B cell (primary cell): ENCODE measurements at regions not wholly inside any gene's neighbourhood (a gene's known extent, or its start where the extent isn't known, plus 50 kb on each side); places are given as distances from the start of the nearest gene placed in this dataset.

ENCODE experiments used
- EZH2 ChIP-seq: IDR thresholded peaks from 2 replicates; pipeline ENCODE4 v1.6.1; 2012; ENCODE audit warnings: borderline replicate concordance, low read depth, mild to moderate bottlenecking, moderate library complexity, low read length; ENCODE audit not compliant: insufficient read depth, poor library complexity, severe bottlenecking
- TF ChIP-seq, protein P1 (sequence below): fragments of 200-600 bp; IDR thresholded peaks from one replicate; pipeline ENCODE4 v1.8.0; 2022; ENCODE audit warnings: antibody characterized with exemption, mild to moderate bottlenecking

GRCh38 chr1:60745484-60745883 is 336.9 kb upstream of the NFIA start:
- TF ChIP-seq, protein P1, sequence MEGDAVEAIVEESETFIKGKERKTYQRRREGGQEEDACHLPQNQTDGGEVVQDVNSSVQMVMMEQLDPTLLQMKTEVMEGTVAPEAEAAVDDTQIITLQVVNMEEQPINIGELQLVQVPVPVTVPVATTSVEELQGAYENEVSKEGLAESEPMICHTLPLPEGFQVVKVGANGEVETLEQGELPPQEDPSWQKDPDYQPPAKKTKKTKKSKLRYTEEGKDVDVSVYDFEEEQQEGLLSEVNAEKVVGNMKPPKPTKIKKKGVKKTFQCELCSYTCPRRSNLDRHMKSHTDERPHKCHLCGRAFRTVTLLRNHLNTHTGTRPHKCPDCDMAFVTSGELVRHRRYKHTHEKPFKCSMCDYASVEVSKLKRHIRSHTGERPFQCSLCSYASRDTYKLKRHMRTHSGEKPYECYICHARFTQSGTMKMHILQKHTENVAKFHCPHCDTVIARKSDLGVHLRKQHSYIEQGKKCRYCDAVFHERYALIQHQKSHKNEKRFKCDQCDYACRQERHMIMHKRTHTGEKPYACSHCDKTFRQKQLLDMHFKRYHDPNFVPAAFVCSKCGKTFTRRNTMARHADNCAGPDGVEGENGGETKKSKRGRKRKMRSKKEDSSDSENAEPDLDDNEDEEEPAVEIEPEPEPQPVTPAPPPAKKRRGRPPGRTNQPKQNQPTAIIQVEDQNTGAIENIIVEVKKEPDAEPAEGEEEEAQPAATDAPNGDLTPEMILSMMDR = no peak
- no peak for TF ChIP-seq EZH2
